Kidney epithelial cell (primary cell): ENCODE measurements at regions not wholly inside any gene's neighbourhood (a gene's known extent, or its start where the extent isn't known, plus 50 kb on each side); places are given as distances from the start of the nearest gene placed in this dataset.

Experiments
- DNase-seq: peaks from one replicate; pipeline ENCODE4 v3.0.0-alpha.2; 2010; ENCODE audit warnings: low read depth
- H3K27me3 ChIP-seq: 2 replicates; pipeline ENCODE4 v1.6.0; 2011; ENCODE audit warnings: low read length; ENCODE audit not compliant: control insufficient read depth, insufficient read depth
- H3K36me3 ChIP-seq: 2 replicates; pipeline ENCODE4 v1.5.1; 2011; ENCODE audit warnings: low read length; ENCODE audit not compliant: control insufficient read depth, insufficient read depth
- H3K4me3 ChIP-seq: 2 replicates; pipeline ENCODE4 v1.5.1; 2011; ENCODE audit warnings: low read depth, mild to moderate bottlenecking, control low read depth, low read length
- TF ChIP-seq, protein P1 (sequence below): IDR thresholded peaks from 2 replicates; pipeline ENCODE4 v1.5.1; 2011; ENCODE audit warnings: mild to moderate bottlenecking, moderate library complexity, low read length, control low read depth, inconsistent platforms; ENCODE audit not compliant: insufficient read depth, poor library complexity, severe bottlenecking

DNA sequence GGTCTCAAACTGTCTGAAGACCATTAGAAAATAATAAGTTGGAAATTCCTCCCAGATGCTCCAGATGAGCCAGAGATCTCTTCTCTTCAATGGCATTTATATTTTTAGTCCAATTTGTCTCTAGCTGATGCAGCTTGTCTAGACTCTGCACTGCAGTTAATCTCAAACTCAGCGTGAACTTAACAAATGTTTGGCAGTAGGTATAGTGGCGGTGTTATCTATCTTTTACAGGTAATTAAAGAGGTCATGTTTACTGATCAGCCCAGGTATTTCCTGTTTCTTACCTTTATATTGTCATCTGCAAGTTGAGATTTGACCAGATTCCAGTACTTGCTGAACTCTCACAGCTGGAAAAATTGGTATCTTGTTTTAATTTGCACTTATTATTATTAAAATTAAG is 1024.5 kb upstream of the ADGRL2 start:
- Histone ChIP-seq H3K36me3 (no peaks in the 10 kb centered on the region), H3K4me3 (no peak overlapping the region), H3K27me3 (no peaks in the 10 kb centered on the region)
- DNase-seq: no peak
- TF ChIP-seq, protein P1, sequence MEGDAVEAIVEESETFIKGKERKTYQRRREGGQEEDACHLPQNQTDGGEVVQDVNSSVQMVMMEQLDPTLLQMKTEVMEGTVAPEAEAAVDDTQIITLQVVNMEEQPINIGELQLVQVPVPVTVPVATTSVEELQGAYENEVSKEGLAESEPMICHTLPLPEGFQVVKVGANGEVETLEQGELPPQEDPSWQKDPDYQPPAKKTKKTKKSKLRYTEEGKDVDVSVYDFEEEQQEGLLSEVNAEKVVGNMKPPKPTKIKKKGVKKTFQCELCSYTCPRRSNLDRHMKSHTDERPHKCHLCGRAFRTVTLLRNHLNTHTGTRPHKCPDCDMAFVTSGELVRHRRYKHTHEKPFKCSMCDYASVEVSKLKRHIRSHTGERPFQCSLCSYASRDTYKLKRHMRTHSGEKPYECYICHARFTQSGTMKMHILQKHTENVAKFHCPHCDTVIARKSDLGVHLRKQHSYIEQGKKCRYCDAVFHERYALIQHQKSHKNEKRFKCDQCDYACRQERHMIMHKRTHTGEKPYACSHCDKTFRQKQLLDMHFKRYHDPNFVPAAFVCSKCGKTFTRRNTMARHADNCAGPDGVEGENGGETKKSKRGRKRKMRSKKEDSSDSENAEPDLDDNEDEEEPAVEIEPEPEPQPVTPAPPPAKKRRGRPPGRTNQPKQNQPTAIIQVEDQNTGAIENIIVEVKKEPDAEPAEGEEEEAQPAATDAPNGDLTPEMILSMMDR: no peak

DNA sequence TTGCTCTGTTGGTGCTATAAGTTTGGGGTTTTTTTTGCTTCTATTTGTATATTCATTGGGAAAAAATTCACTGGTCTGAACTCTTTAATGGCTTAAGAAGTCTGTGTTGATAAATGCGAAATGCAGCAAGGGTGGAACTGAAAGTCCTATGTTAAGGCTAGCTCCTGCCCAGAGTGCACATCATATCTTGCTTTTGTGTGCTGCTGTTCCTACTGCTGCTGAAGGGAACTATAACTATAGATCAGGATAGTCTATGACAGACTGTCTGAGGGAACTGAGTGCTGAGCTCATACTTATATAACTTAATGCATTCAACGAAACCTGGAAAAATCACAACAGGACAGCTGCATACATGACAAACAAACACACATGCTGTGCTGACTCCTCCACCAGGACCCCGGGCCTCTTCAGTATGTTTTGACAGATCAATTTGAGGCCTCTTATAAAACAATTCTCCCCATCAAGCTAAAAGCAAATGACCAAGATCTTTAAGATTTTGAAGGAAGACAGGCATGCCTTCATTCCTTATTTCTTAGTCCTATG is 1031.5 kb upstream of the ADGRL2 start:
- no peak for DNase-seq
- no peaks in the 10 kb centered on the region for H3K27me3 ChIP-seq
- no peak overlapping the region for H3K4me3 ChIP-seq
- TF ChIP-seq, protein P1: no peak
- no peaks in the 10 kb centered on the region for H3K36me3 ChIP-seq

DNA sequence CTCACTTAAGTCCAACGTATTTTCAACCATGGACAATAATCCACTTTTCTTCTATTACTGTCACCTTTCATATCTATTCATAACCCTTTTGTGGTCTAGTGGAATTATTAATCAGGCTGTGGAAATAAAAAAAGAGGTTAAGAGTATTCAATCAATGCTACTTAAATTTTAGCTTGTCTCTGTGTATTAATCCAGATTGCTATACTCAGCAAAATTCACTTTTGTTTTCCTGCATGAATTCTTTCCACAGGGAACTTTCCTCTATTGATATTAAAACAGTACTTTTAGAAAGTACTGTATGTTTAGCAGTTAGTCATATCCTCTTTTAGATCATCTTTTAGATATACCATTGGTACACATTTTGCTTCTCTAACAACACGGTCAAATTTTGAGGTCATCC is 1033.0 kb upstream of the ADGRL2 start:
- DNase-seq: no peak
- TF ChIP-seq, protein P1: no peak

DNA sequence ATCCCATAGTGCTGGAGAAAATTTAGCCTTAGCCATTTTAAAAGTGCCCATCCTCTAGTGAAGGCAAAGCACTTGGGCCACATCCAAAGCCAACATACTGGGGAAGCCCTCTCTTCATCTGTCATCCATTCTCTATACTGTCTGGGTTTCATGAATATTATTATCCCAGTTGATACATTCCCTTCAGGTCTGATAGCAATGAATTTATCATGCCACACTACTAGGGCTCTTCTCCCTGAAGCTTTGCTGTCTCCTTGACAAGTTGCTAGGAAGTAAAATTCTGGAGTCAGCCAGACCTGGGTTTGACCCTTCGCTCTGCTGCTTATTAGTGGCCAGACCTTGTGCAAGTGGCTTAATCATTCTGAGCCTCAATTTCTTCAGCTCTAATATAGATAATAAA is 1041.4 kb upstream of the ADGRL2 start:
- H3K4me3 ChIP-seq: no peak overlapping the region
- no peak for DNase-seq
- TF ChIP-seq, protein P1: no peak
- H3K36me3 ChIP-seq: no peaks in the 10 kb centered on the region
- no peaks in the 10 kb centered on the region for H3K27me3 ChIP-seq

More for the DNA sequence above, 1033.0 kb upstream of the ADGRL2 start:
- no peaks in the 10 kb centered on the region for H3K27me3 ChIP-seq
- H3K4me3 ChIP-seq: no peak overlapping the region
- H3K36me3 ChIP-seq: no peaks in the 10 kb centered on the region

DNA sequence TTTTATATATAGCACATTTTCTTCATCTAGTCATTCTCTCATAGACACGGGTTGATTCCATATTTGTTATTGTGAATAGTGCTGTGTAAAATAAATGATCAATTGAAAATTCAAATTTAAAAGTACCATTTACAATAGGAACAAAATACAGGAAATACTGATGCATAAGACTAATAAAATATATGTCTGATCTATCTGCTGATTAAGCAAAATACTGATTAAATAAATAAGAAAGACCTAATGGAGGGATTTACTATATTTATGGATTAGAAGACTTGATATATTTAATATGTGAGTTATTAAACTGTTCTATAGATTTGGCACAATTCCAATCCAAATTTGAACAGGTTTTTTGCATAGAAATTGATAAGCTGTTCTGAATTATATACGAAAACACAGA is 1044.8 kb upstream of the ADGRL2 start:
- TF ChIP-seq, protein P1: no peak
- H3K27me3 ChIP-seq: no peaks in the 10 kb centered on the region
- H3K4me3 ChIP-seq: no peak overlapping the region
- DNase-seq: no peak
- no peaks in the 10 kb centered on the region for H3K36me3 ChIP-seq

DNA sequence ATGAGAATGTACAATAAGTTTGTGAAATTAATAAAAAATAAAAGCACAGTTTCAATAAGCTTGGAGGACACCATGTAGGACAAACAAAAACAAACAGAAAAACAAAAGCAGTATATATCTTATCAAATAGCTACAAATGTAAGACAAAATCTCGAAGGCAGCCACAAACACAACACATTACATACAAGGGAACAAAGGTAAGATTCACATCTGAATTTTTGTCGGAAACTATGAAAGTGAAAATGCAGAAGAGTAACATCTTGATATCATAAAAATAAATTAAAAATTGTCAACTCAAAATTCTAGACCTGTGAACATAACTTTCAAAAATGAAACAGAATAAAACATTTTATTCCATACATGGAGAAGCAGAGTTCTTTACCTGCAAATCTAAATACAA is 1049.5 kb upstream of the ADGRL2 start:
- H3K27me3 ChIP-seq: no peaks in the 10 kb centered on the region
- DNase-seq: no peak
- no peak overlapping the region for H3K4me3 ChIP-seq
- TF ChIP-seq, protein P1: no peak
- H3K36me3 ChIP-seq: no peaks in the 10 kb centered on the region
